ENCODE measurements at regions not wholly inside any gene's neighbourhood (a gene's known extent, or its start where the extent isn't known, plus 50 kb on each side); places are given as distances from the start of the nearest gene placed in this dataset.

- TF ChIP-seq POLR2A (IDR thresholded peaks at IDR 0.05; ENCODE audit: low read length) (no peak), GATA1 (IDR thresholded peaks at IDR 0.05; ENCODE audit: low read depth, low read length) (no peak)
Observed at GRCh38 chr11:30091246-30091645, 74.4 kb upstream of the KCNA4 start.

Data from erythroblast (primary cell).